WTC11 (cell line): ENCODE measurements at regions not wholly inside any gene's neighbourhood (a gene's known extent, or its start where the extent isn't known, plus 50 kb on each side); places are given as distances from the start of the nearest gene placed in this dataset.

Experiments
- ATAC-seq: fragments of 200-7000 bp; cut with Tn5 transposase; 2 replicates; pipeline ENCODE4 v1.10.0; 2021; ENCODE audit warnings: mild to moderate bottlenecking, moderate library complexity
- CTCF ChIA-PET: fragments of 300-600 bp; sonication (Branson Sonifier 250); formaldehyde crosslinking; loops from one replicate; lab custom pipeline; 2021; ENCODE audit warnings: antibody characterized with exemption; lab: Charles Lee
- POLR2A ChIA-PET: fragments of 350-600 bp; sonication (Branson Sonifier 250); formaldehyde crosslinking; loops from one replicate; lab custom pipeline; 2021; ENCODE audit warnings: antibody characterized with exemption; lab: Charles Lee
- DNase-seq: peaks from one replicate; pipeline ENCODE4 v3.0.0; 2021; ENCODE audit warnings: low spot score
- H3K27ac Mint-ChIP-seq: 2 replicates; pipeline ENCODE4 v1.8.0; 2021; ENCODE audit warnings: mixed read lengths
- H3K27me3 Mint-ChIP-seq: 2 replicates; pipeline ENCODE4 v1.8.0; 2021; ENCODE audit warnings: low read depth, mild to moderate bottlenecking, moderate library complexity, mixed read lengths
- H3K36me3 Mint-ChIP-seq: 2 replicates; pipeline ENCODE4 v1.8.0; 2021; ENCODE audit warnings: mixed read lengths
- H3K4me1 Mint-ChIP-seq: 2 replicates; pipeline ENCODE4 v1.8.0; 2022; ENCODE audit warnings: mixed read lengths
- H3K4me3 Mint-ChIP-seq: 2 replicates; pipeline ENCODE4 v1.8.0; 2021; ENCODE audit warnings: mild to moderate bottlenecking, moderate library complexity, mixed read lengths
- H3K9me3 Mint-ChIP-seq: 2 replicates; pipeline ENCODE4 v1.8.0; 2021; ENCODE audit warnings: mixed read lengths
- ATF1 ChIP-seq: sonication (generic); formaldehyde crosslinking; IDR thresholded peaks from 2 replicates; pipeline ENCODE4 v1.8.1; 2023; ENCODE audit warnings: mild to moderate bottlenecking, moderate library complexity, missing genetic modification reagents
- CREB1 ChIP-seq: sonication (generic); formaldehyde crosslinking; IDR thresholded peaks from 2 replicates; pipeline ENCODE4 v1.8.0; 2023; ENCODE audit warnings: mild to moderate bottlenecking, missing genetic modification reagents
- NFE2L1 ChIP-seq: sonication (generic); formaldehyde crosslinking; IDR thresholded peaks from 2 replicates; pipeline ENCODE4 v1.8.1; 2023; ENCODE audit warnings: missing genetic modification reagents
- NR1H2 ChIP-seq: sonication (generic); formaldehyde crosslinking; IDR thresholded peaks from 2 replicates; pipeline ENCODE4 v1.9.0; 2021; ENCODE audit warnings: mild to moderate bottlenecking, moderate library complexity, missing genetic modification reagents
- SMAD4 ChIP-seq: sonication (generic); formaldehyde crosslinking; IDR thresholded peaks from 2 replicates; pipeline ENCODE4 v1.8.0; 2022; ENCODE audit warnings: mild to moderate bottlenecking, missing genetic modification reagents
- SP1 ChIP-seq: sonication (generic); formaldehyde crosslinking; conservative IDR thresholded peaks from 2 replicates; pipeline ENCODE4 v1.8.1; 2022; ENCODE audit warnings: missing genetic modification reagents
- TEAD4 ChIP-seq: sonication (generic); formaldehyde crosslinking; IDR thresholded peaks from 2 replicates; pipeline ENCODE4 v1.8.0; 2022; ENCODE audit warnings: mild to moderate bottlenecking, missing genetic modification reagents
- ZNF232 ChIP-seq: sonication (generic); formaldehyde crosslinking; IDR thresholded peaks from 2 replicates; pipeline ENCODE4 v1.8.0; 2022; ENCODE audit warnings: mild to moderate bottlenecking, missing genetic modification reagents
- ZNF263 ChIP-seq: sonication (generic); formaldehyde crosslinking; IDR thresholded peaks from 2 replicates; pipeline ENCODE4 v1.8.1; 2022; ENCODE audit warnings: low read depth, mild to moderate bottlenecking, moderate library complexity, missing genetic modification reagents
- ZNF416 ChIP-seq: fragments of 250-450 bp; sonication (Bioruptor Pico); IDR thresholded peaks from 2 replicates; pipeline ENCODE4 v1.9.0; 2021; ENCODE audit warnings: mild to moderate bottlenecking, inconsistent platforms
- TF ChIP-seq, protein P1 (sequence below): fragments of 250-450 bp; sonication (Bioruptor Pico); conservative IDR thresholded peaks from 2 replicates; pipeline ENCODE4 v1.9.0; 2021; ENCODE audit warnings: mild to moderate bottlenecking
- TF ChIP-seq, protein P2 (sequence below): fragments of 250-450 bp; sonication (Bioruptor Pico); IDR thresholded peaks from 2 replicates; pipeline ENCODE4 v1.9.0; 2021; ENCODE audit warnings: mild to moderate bottlenecking
- TF ChIP-seq, protein P3 (sequence below): fragments of 250-450 bp; sonication (Bioruptor Pico); IDR thresholded peaks from 2 replicates; pipeline ENCODE4 v1.8.0; 2021; ENCODE audit warnings: mild to moderate bottlenecking
- TF ChIP-seq, protein P4 (sequence below): fragments of 200-600 bp; IDR thresholded peaks from 2 replicates; pipeline ENCODE4 v1.8.0; 2022; ENCODE audit warnings: antibody characterized with exemption
- TF ChIP-seq, protein P5 (sequence below): sonication (generic); formaldehyde crosslinking; IDR thresholded peaks from 2 replicates; pipeline ENCODE4 v1.8.0; 2023; ENCODE audit warnings: mild to moderate bottlenecking, missing genetic modification reagents
- TF ChIP-seq, protein P6 (sequence below): sonication (generic); formaldehyde crosslinking; IDR thresholded peaks from 2 replicates; pipeline ENCODE4 v1.8.0; 2022; ENCODE audit warnings: mild to moderate bottlenecking, missing genetic modification reagents

DNA sequence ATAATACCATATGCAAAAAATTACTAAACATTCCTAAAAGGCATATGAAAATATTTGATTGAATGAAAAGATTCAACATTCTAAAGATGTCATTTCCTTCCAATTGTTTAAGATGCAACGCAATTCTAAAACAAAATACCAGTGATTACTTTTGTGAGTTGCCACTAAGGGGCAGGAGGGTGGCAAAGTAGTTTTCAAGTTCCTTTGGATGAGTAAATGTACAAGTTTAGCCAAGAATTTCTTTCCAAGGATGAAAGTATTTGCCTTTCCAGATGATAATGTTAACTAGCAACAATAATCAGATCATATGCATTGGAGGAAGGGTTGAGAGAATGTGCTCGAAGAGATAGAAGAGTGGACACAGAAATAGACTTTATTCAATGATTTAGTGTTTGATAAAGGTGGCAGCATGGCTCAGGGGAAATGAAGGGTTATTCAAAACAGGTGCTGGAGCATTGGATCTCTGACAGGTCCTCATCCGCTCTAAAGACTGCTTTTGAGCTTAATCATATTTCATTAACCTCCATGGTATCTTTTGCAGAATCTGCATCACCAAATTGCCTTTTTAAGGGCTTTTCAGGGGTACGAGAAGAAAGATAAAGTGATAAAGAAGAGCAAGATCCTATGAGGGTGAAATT lies 678.5 kb upstream of the TBX3 start:
- POLR2A ChIA-PET: no interaction called here
- Mint-ChIP-seq H3K36me3 (peaks cover 10% of the 10 kb centered on the region), H3K9me3 (peaks cover 19% of the 10 kb centered on the region), H3K27me3 (no peaks in the 10 kb centered on the region)
- ATAC-seq (no peak), DNase-seq (no peak)
- CTCF ChIA-PET: no interaction called here
- no peak for TF ChIP-seq CREB1 (CRISPR knock-in tag)
- no peak for TF ChIP-seq SMAD4 (CRISPR knock-in tag)
- no peak for TF ChIP-seq NR1H2 (CRISPR knock-in tag)
- TF ChIP-seq, protein P1, sequence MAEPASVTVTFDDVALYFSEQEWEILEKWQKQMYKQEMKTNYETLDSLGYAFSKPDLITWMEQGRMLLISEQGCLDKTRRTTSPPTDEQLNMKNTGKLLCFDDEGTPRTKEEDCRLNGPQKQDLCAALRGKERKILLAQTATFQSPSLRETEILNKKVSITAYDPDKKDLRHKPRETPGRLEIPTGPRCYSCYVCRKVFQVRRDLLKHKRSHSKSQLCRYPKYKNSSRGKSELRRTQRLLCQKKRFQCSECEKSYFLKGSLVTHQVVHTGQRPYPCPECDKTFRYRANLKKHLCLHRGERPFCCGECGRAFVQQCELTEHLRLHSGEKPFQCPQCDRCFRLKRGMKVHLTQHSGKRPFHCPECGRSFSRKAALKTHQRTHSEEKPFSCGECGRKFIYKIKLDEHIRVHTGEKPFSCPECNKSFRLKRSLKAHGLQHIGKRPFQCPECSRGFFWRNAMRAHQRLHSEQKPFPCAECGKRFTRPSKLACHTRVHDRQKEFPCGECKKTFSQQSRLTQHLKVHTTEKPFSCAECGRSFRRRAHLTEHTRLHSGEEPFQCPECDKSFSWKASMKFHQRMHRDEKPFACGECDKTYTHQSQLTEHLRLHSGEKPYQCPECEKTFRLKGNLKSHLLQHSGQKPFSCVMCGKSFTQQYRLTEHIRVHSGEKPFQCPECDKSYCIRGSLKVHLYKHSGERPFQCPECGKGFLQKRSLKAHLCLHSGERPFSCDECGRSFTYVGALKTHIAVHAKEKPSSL (CRISPR knock-in tag): no peak
- no peak for TF ChIP-seq ZNF232 (CRISPR knock-in tag)
- TF ChIP-seq, protein P2, sequence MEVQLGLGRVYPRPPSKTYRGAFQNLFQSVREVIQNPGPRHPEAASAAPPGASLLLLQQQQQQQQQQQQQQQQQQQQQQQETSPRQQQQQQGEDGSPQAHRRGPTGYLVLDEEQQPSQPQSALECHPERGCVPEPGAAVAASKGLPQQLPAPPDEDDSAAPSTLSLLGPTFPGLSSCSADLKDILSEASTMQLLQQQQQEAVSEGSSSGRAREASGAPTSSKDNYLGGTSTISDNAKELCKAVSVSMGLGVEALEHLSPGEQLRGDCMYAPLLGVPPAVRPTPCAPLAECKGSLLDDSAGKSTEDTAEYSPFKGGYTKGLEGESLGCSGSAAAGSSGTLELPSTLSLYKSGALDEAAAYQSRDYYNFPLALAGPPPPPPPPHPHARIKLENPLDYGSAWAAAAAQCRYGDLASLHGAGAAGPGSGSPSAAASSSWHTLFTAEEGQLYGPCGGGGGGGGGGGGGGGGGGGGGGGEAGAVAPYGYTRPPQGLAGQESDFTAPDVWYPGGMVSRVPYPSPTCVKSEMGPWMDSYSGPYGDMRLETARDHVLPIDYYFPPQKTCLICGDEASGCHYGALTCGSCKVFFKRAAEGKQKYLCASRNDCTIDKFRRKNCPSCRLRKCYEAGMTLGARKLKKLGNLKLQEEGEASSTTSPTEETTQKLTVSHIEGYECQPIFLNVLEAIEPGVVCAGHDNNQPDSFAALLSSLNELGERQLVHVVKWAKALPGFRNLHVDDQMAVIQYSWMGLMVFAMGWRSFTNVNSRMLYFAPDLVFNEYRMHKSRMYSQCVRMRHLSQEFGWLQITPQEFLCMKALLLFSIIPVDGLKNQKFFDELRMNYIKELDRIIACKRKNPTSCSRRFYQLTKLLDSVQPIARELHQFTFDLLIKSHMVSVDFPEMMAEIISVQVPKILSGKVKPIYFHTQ (CRISPR knock-in tag): no peak
- no peak for TF ChIP-seq NFE2L1 (CRISPR knock-in tag)
- TF ChIP-seq, protein P3, sequence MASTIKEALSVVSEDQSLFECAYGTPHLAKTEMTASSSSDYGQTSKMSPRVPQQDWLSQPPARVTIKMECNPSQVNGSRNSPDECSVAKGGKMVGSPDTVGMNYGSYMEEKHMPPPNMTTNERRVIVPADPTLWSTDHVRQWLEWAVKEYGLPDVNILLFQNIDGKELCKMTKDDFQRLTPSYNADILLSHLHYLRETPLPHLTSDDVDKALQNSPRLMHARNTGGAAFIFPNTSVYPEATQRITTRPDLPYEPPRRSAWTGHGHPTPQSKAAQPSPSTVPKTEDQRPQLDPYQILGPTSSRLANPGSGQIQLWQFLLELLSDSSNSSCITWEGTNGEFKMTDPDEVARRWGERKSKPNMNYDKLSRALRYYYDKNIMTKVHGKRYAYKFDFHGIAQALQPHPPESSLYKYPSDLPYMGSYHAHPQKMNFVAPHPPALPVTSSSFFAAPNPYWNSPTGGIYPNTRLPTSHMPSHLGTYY (CRISPR knock-in tag): no peak
- TF ChIP-seq, protein P4, sequence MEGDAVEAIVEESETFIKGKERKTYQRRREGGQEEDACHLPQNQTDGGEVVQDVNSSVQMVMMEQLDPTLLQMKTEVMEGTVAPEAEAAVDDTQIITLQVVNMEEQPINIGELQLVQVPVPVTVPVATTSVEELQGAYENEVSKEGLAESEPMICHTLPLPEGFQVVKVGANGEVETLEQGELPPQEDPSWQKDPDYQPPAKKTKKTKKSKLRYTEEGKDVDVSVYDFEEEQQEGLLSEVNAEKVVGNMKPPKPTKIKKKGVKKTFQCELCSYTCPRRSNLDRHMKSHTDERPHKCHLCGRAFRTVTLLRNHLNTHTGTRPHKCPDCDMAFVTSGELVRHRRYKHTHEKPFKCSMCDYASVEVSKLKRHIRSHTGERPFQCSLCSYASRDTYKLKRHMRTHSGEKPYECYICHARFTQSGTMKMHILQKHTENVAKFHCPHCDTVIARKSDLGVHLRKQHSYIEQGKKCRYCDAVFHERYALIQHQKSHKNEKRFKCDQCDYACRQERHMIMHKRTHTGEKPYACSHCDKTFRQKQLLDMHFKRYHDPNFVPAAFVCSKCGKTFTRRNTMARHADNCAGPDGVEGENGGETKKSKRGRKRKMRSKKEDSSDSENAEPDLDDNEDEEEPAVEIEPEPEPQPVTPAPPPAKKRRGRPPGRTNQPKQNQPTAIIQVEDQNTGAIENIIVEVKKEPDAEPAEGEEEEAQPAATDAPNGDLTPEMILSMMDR: no peak
- TF ChIP-seq SP1: no peak
- TF ChIP-seq, protein P5, sequence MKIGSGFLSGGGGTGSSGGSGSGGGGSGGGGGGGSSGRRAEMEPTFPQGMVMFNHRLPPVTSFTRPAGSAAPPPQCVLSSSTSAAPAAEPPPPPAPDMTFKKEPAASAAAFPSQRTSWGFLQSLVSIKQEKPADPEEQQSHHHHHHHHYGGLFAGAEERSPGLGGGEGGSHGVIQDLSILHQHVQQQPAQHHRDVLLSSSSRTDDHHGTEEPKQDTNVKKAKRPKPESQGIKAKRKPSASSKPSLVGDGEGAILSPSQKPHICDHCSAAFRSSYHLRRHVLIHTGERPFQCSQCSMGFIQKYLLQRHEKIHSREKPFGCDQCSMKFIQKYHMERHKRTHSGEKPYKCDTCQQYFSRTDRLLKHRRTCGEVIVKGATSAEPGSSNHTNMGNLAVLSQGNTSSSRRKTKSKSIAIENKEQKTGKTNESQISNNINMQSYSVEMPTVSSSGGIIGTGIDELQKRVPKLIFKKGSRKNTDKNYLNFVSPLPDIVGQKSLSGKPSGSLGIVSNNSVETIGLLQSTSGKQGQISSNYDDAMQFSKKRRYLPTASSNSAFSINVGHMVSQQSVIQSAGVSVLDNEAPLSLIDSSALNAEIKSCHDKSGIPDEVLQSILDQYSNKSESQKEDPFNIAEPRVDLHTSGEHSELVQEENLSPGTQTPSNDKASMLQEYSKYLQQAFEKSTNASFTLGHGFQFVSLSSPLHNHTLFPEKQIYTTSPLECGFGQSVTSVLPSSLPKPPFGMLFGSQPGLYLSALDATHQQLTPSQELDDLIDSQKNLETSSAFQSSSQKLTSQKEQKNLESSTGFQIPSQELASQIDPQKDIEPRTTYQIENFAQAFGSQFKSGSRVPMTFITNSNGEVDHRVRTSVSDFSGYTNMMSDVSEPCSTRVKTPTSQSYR (CRISPR knock-in tag): no peak
- TF ChIP-seq, protein P6, sequence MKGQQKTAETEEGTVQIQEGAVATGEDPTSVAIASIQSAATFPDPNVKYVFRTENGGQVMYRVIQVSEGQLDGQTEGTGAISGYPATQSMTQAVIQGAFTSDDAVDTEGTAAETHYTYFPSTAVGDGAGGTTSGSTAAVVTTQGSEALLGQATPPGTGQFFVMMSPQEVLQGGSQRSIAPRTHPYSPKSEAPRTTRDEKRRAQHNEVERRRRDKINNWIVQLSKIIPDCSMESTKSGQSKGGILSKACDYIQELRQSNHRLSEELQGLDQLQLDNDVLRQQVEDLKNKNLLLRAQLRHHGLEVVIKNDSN (CRISPR knock-in tag): no peak
- no peak for TF ChIP-seq ZNF263 (CRISPR knock-in tag)
- TF ChIP-seq TEAD4 (CRISPR knock-in tag): no peak
- TF ChIP-seq ZNF416 (CRISPR knock-in tag): no peak
- TF ChIP-seq ATF1: no peak
- TF ChIP-seq, all 79 proteins: peak for 0
- no peak overlapping the region for H3K4me3 Mint-ChIP-seq
- no peak overlapping the region for H3K27ac Mint-ChIP-seq
- peaks cover 13% of the 10 kb centered on the region for H3K4me1 Mint-ChIP-seq
